CD4-positive, alpha-beta T cell (primary cell): ENCODE measurements at regions not wholly inside any gene's neighbourhood (a gene's known extent, or its start where the extent isn't known, plus 50 kb on each side); places are given as distances from the start of the nearest gene placed in this dataset.

Experiments used
- ATAC-seq: fragments of 200-7000 bp; cut with Tn5 transposase; one replicate; pipeline ENCODE4 v1.10.0; 2022; ENCODE audit warnings: mild to moderate bottlenecking; ENCODE audit not compliant: poor library complexity
- CTCF ChIA-PET: fragments of 350-600 bp; sonication (Branson Sonifier 250); formaldehyde crosslinking; loops from one replicate; lab custom pipeline; 2021; ENCODE audit warnings: antibody characterized with exemption, inconsistent platforms; lab: Charles Lee
- POLR2A ChIA-PET: fragments of 350-600 bp; sonication (Branson Sonifier 250); formaldehyde crosslinking; loops from one replicate; lab custom pipeline; 2021; ENCODE audit warnings: antibody characterized with exemption, inconsistent platforms; lab: Charles Lee
- DNase-seq, 14 experiments: peaks; one replicate each; pipeline ENCODE4 v3.0.0-alpha.2; 2013 to 2020; ENCODE audit warnings: mixed read lengths in 2 of 14
- H3K27ac ChIP-seq, 2 donors: one replicate each; pipeline versions ENCODE4 v1.5.1 to v1.7.0; 2013; ENCODE audit warnings: low read length in 2 of 2, low read depth in 1 of 2, mild to moderate bottlenecking in 1 of 2
- H3K27me3 ChIP-seq, 2 experiments: 1 replicate in 1 of 2; 2 replicates in 1 of 2; pipeline versions ENCODE4 v1.6.1 to v1.7.0; 2013; ENCODE audit warnings: low read length in 2 of 2, control low read depth in 1 of 2, mild to moderate bottlenecking in 1 of 2, moderate library complexity in 1 of 2; ENCODE audit not compliant: insufficient read depth in 2 of 2, control insufficient read depth in 1 of 2
- H3K36me3 ChIP-seq: one replicate; pipeline ENCODE4 v1.6.1; 2013; ENCODE audit warnings: low read length, control low read depth; ENCODE audit not compliant: insufficient read depth
- H3K4me1 ChIP-seq: one replicate; pipeline ENCODE4 v1.6.1; 2013; ENCODE audit warnings: low read length, control low read depth; ENCODE audit not compliant: insufficient read depth
- H3K4me3 ChIP-seq: one replicate; pipeline ENCODE4 v1.5.1; 2013; ENCODE audit warnings: mild to moderate bottlenecking, low read length, moderate library complexity
- H3K9me3 ChIP-seq, 2 experiments: 1 replicate in 1 of 2; 2 replicates in 1 of 2; pipeline versions ENCODE4 v1.6.1 to v1.7.0; 2013; ENCODE audit warnings: low read length in 2 of 2, mild to moderate bottlenecking in 2 of 2, control low read depth in 1 of 2, moderate library complexity in 1 of 2; ENCODE audit not compliant: control insufficient read depth in 1 of 2, insufficient read depth in 1 of 2
- H3K27ac Mint-ChIP-seq: one replicate; pipeline ENCODE4 v1.8.0; 2020; ENCODE audit warnings: mixed read lengths
- H3K27me3 Mint-ChIP-seq: one replicate; pipeline ENCODE4 v1.8.0; 2021; ENCODE audit warnings: mixed read lengths
- H3K36me3 Mint-ChIP-seq: one replicate; pipeline ENCODE4 v1.8.0; 2021; ENCODE audit warnings: low read depth, mixed read lengths
- H3K4me1 Mint-ChIP-seq: one replicate; pipeline ENCODE4 v1.8.0; 2021; ENCODE audit warnings: low read depth, mixed read lengths
- H3K4me3 Mint-ChIP-seq: one replicate; pipeline ENCODE4 v1.8.0; 2020; ENCODE audit warnings: mild to moderate bottlenecking, mixed read lengths
- H3K9me3 Mint-ChIP-seq: one replicate; pipeline ENCODE4 v1.8.0; 2020; ENCODE audit warnings: mixed read lengths
- intact Hi-C, 2 experiments: fragments of 100-400 bp; cut with DNase I in 1 of 2; cut with micrococcal nuclease in 1 of 2; formaldehyde crosslinking; loops; one replicate each; pipeline versions ENCODE4 v1.15.1 to v1.9.0; 2023 to 2025; cut with DNase I, micrococcal nuclease
- TF ChIP-seq, protein P1 (sequence below): fragments of 200-600 bp; IDR thresholded peaks from one replicate; pipeline ENCODE4 v1.8.0; 2022; ENCODE audit warnings: antibody characterized with exemption, mild to moderate bottlenecking

DNA sequence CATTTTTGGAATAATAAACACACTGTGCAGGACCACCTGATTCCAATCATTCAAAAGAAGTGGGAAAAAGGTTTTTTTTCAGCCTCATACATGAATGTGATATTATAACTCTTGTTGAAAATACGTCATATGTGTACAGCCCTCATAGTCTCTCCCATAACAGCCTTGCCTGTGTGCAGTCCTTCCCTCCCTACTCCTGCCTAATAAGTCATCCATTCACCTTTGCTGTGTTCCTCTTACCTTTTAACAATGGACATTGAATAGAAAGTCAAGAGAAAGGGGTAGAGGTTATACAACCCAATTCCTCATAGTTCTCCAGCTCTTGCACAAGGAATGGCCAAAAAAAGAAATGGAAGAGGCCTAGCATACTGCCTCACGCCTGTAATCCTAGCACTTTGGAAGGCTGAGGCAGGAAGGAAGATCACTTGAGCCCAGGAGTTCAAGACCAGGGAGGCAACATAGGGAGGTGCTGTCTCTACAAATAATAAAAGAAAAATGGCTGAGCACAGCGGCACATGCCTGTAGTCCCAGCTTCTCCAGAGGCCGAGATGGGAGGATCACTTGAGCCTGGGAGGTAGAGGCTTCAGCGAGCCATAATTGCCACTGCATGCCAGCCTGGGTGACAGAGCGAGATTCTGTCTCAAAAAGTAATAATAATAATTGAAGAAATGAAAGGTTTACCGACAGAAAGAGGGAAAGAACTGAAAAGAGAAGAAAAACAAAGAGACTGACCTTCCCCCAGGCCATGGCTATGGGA is 356.1 kb upstream of the KIF2A start:
- intact Hi-C loops = no loop called here
- no peak overlapping the region for H3K27ac Mint-ChIP-seq
- Histone ChIP-seq H3K4me3 (no peak overlapping the region), H3K36me3 (no peaks in the 10 kb centered on the region), H3K27ac (no peak overlapping the region), H3K9me3 (no peaks in the 10 kb centered on the region), H3K4me1 (no peaks in the 10 kb centered on the region), H3K27me3 (no peaks in the 10 kb centered on the region)
- no peak overlapping the region for H3K4me3 Mint-ChIP-seq
- H3K36me3 Mint-ChIP-seq = no peaks in the 10 kb centered on the region
- no peak for ATAC-seq
- no peaks in the 10 kb centered on the region for H3K4me1 Mint-ChIP-seq
- no peaks in the 10 kb centered on the region for H3K9me3 Mint-ChIP-seq
- no peak for DNase-seq
- TF ChIP-seq, protein P1, sequence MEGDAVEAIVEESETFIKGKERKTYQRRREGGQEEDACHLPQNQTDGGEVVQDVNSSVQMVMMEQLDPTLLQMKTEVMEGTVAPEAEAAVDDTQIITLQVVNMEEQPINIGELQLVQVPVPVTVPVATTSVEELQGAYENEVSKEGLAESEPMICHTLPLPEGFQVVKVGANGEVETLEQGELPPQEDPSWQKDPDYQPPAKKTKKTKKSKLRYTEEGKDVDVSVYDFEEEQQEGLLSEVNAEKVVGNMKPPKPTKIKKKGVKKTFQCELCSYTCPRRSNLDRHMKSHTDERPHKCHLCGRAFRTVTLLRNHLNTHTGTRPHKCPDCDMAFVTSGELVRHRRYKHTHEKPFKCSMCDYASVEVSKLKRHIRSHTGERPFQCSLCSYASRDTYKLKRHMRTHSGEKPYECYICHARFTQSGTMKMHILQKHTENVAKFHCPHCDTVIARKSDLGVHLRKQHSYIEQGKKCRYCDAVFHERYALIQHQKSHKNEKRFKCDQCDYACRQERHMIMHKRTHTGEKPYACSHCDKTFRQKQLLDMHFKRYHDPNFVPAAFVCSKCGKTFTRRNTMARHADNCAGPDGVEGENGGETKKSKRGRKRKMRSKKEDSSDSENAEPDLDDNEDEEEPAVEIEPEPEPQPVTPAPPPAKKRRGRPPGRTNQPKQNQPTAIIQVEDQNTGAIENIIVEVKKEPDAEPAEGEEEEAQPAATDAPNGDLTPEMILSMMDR = no peak
- no peaks in the 10 kb centered on the region for H3K27me3 Mint-ChIP-seq
- POLR2A ChIA-PET = no interaction called here
- CTCF ChIA-PET = no interaction called here

DNA sequence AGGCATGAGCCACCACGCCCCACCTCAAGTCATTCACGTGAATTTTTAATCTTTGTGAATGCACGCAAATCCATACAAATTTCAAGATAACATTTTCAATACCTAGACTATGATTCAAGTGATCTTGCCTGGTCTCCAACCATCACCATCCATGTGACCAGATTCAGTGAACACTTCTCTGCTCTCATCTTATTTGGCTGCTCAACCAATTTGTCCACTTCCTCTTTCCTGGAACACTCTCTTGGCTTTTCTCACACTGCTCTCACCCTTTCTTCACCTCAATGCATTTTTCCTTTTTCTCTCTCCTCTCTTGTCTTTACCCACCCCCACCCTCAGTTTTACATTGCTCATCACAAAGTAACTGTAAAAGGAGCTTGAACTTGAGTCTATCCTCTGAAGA is 354.7 kb upstream of the KIF2A start:
- Mint-ChIP-seq H3K4me3 (no peak overlapping the region), H3K9me3 (no peaks in the 10 kb centered on the region), H3K36me3 (no peaks in the 10 kb centered on the region), H3K4me1 (no peaks in the 10 kb centered on the region), H3K27ac (no peak overlapping the region), H3K27me3 (no peaks in the 10 kb centered on the region)
- ATAC-seq = no peak
- H3K4me3 ChIP-seq = no peak overlapping the region
- TF ChIP-seq, protein P1 = no peak
- no peaks in the 10 kb centered on the region for H3K4me1 ChIP-seq
- POLR2A ChIA-PET = no interaction called here
- CTCF ChIA-PET = no interaction called here
- H3K36me3 ChIP-seq = no peaks in the 10 kb centered on the region
- intact Hi-C loops = no loop called here
- DNase-seq = no peak
- no peaks in the 10 kb centered on the region for H3K27me3 ChIP-seq
- H3K27ac ChIP-seq = no peak overlapping the region
- peaks cover 0 to 1% of the 10 kb centered on the region in 2 experiments for H3K9me3 ChIP-seq

DNA sequence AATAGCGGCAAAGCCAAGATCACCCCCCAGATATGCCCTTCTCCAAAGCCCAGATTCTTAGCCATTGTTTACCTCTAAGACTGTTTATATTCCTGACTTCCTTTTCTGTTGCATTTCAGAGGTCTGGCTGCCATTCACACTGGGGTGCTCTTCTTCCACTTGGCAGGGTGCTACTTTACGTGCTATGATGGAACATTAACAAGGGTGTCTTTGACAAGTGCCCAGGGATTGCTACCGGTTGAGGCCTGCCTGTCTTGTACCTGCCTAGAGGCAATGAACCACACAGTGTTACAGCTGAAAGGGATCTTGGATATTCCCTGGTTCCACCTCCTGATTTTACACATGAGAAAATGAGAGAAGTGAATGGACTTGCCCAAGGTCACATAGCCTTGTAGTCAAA is 352.1 kb upstream of the KIF2A start:
- Histone ChIP-seq H3K9me3 (peaks cover 0 to 3% of the 10 kb centered on the region in 2 experiments), H3K36me3 (no peaks in the 10 kb centered on the region), H3K27ac (no peak overlapping the region), H3K27me3 (no peaks in the 10 kb centered on the region), H3K4me1 (no peaks in the 10 kb centered on the region), H3K4me3 (no peak overlapping the region)
- H3K27ac Mint-ChIP-seq = no peak overlapping the region
- DNase-seq (no peak), ATAC-seq (no peak)
- intact Hi-C loops = no loop called here
- H3K4me1 Mint-ChIP-seq = no peaks in the 10 kb centered on the region
- no peaks in the 10 kb centered on the region for H3K27me3 Mint-ChIP-seq
- ChIA-PET CTCF (no interaction called here), POLR2A (no interaction called here)
- H3K4me3 Mint-ChIP-seq = no peak overlapping the region
- H3K36me3 Mint-ChIP-seq = no peaks in the 10 kb centered on the region
- H3K9me3 Mint-ChIP-seq = no peaks in the 10 kb centered on the region
- TF ChIP-seq, protein P1 = no peak
